T-cell (primary cell): ENCODE measurements at regions not wholly inside any gene's neighbourhood (a gene's known extent, or its start where the extent isn't known, plus 50 kb on each side); places are given as distances from the start of the nearest gene placed in this dataset.

Experiments used
- ATAC-seq, 4 experiments: fragments of 200-7000 bp in 3 of 4; fragments of 150-1000 bp in 1 of 4; cut with Tn5 transposase; replicated peaks in 1 of 4; 1 replicate in 3 of 4; 2 replicates in 1 of 4; pipeline ENCODE4 v1.10.0; 2021; ENCODE audit warnings: moderate library complexity in 3 of 4, mild to moderate bottlenecking in 2 of 4, moderate number of reproducible peaks in 1 of 4
- CTCF ChIA-PET, 2 donors: fragments of 300-600 bp; sonication (Branson Sonifier 250); formaldehyde crosslinking; loops; one replicate each; lab custom pipeline; 2022; ENCODE audit warnings: antibody characterized with exemption in 2 of 2; lab: Charles Lee
- POLR2A ChIA-PET, 2 donors: fragments of 300-600 bp; sonication (Branson Sonifier 250); formaldehyde crosslinking; loops; one replicate each; lab custom pipeline; 2022; ENCODE audit warnings: antibody characterized with exemption in 2 of 2; lab: Charles Lee
- DNase-seq, 35 experiments: peaks; one replicate each; pipeline versions ENCODE4 v3.0.0 to v3.0.0-alpha.2; 2013 to 2023
- H3K27ac ChIP-seq: one replicate; pipeline ENCODE4 v1.5.1; 2013; ENCODE audit warnings: low read length
- H3K27me3 ChIP-seq, 2 experiments: replicated peaks in 1 of 2; 1 replicate in 1 of 2; 2 replicates in 1 of 2; pipeline versions ENCODE4 v1.6.1 to v1.7.0; 2013; ENCODE audit warnings: low read length in 1 of 2, mixed read lengths in 1 of 2; ENCODE audit not compliant: control insufficient read depth in 2 of 2, insufficient read depth in 2 of 2; ENCODE audit errors: extremely low read depth in 1 of 2
- H3K36me3 ChIP-seq, 2 donors: 1 replicate in 1 of 2; 2 replicates in 1 of 2; pipeline versions ENCODE4 v1.6.1 to v1.7.0; 2013; ENCODE audit warnings: low read length in 1 of 2; ENCODE audit not compliant: control insufficient read depth in 2 of 2, insufficient read depth in 1 of 2; ENCODE audit errors: extremely low read depth in 1 of 2
- H3K4me1 ChIP-seq, 2 experiments: 1 replicate in 1 of 2; 2 replicates in 1 of 2; pipeline versions ENCODE4 v1.6.1 to v1.7.0; 2013; ENCODE audit warnings: low read length in 2 of 2, mixed read lengths in 1 of 2; ENCODE audit not compliant: insufficient read depth in 2 of 2, control insufficient read depth in 1 of 2; ENCODE audit errors: extremely low read depth in 1 of 2
- H3K4me3 ChIP-seq, 2 donors: 1 replicate in 1 of 2; 2 replicates in 1 of 2; pipeline versions ENCODE4 v1.5.1 to v1.7.0; 2013; ENCODE audit warnings: mild to moderate bottlenecking in 2 of 2, low read length in 1 of 2, moderate library complexity in 1 of 2; ENCODE audit not compliant: control insufficient read depth in 1 of 2; ENCODE audit errors: extremely low read depth in 1 of 2
- H3K9me3 ChIP-seq: 2 replicates; pipeline ENCODE4 v1.7.0; 2013
- H3K27ac Mint-ChIP-seq, 2 donors: one replicate each; pipeline ENCODE4 v1.8.0; 2020 to 2021; ENCODE audit warnings: mild to moderate bottlenecking in 2 of 2, mixed read lengths in 2 of 2
- H3K27me3 Mint-ChIP-seq, 2 donors: one replicate each; pipeline ENCODE4 v1.8.0; 2021 to 2022; ENCODE audit warnings: mixed read lengths in 2 of 2
- H3K36me3 Mint-ChIP-seq: one replicate; pipeline ENCODE4 v1.8.0; 2021; ENCODE audit warnings: mixed read lengths
- H3K4me1 Mint-ChIP-seq, 3 donors: one replicate each; pipeline ENCODE4 v1.8.0; 2020 to 2022; ENCODE audit warnings: mixed read lengths in 3 of 3, mild to moderate bottlenecking in 1 of 3
- H3K4me3 Mint-ChIP-seq, 3 donors: one replicate each; pipeline ENCODE4 v1.8.0; 2020 to 2022; ENCODE audit warnings: mild to moderate bottlenecking in 3 of 3, mixed read lengths in 3 of 3, moderate library complexity in 3 of 3
- H3K9me3 Mint-ChIP-seq, 3 donors: one replicate each; pipeline ENCODE4 v1.8.0; 2020 to 2022; ENCODE audit warnings: mixed read lengths in 3 of 3
- whole genome bisulfite sequencing: methylation state at CpG from one replicate; pipeline ENCODE4 v1.1.5; 2013; ENCODE audit warnings: missing lambda C conversion rate; ENCODE audit not compliant: insufficient coverage; 5-methylcytosine and 5-hydroxymethylcytosine counted together

DNA sequence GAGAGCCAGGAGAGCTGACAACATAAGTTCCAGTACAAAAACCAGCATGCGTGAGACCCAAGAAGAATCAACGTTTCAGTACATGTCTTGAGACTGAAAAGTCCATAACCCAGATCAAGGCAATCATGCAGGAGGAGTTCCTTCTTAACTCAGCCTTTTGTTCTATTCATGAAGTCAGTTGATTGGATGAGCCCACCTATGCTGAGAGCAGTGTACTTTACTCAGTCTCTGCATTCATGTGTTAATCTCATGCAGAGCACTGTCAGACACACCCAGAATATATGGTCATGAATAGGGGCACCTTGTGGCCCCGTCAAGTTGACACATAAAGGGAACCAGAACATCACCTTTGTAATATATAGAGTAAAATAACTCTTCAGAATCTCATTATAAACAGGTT, 653.6 kb upstream of the CNTNAP5 start:
- no peak for ATAC-seq
- no peaks in the 10 kb centered on the region for H3K9me3 ChIP-seq
- ChIA-PET CTCF (no interaction called here), POLR2A (no interaction called here)
- no peaks in the 10 kb centered on the region for H3K36me3 ChIP-seq
- no peaks in the 10 kb centered on the region for H3K36me3 Mint-ChIP-seq
- H3K27ac Mint-ChIP-seq, result no peak overlapping the region
- no peaks in the 10 kb centered on the region for H3K4me1 Mint-ChIP-seq
- 96% methylated on average over 2 of the region's 3 CpGs for WGBS
- peaks cover 17 to 30% (median 23%) of the 10 kb centered on the region in 3 donors for H3K9me3 Mint-ChIP-seq
- no peak overlapping the region for H3K4me3 Mint-ChIP-seq
- no peaks in the 10 kb centered on the region for H3K4me1 ChIP-seq
- H3K27me3 ChIP-seq, result no peaks in the 10 kb centered on the region
- H3K27ac ChIP-seq, result no peak overlapping the region
- no peak for DNase-seq
- no peak overlapping the region for H3K4me3 ChIP-seq
- H3K27me3 Mint-ChIP-seq, result no peaks in the 10 kb centered on the region

GRCh38 chr2:123380370-123380935, 644.6 kb upstream of the CNTNAP5 start:
- Mint-ChIP-seq H3K27ac (no peak overlapping the region), H3K9me3 (peaks cover 18 to 27% (median 25%) of the 10 kb centered on the region in 3 donors), H3K4me1 (no peaks in the 10 kb centered on the region), H3K36me3 (no peaks in the 10 kb centered on the region), H3K4me3 (no peak overlapping the region), H3K27me3 (no peaks in the 10 kb centered on the region)
- ATAC-seq (no peak), DNase-seq (no peak)
- Histone ChIP-seq H3K27me3 (no peaks in the 10 kb centered on the region), H3K4me3 (no peak overlapping the region), H3K9me3 (no peaks in the 10 kb centered on the region), H3K36me3 (no peaks in the 10 kb centered on the region), H3K4me1 (no peaks in the 10 kb centered on the region), H3K27ac (no peak overlapping the region)
- 82% methylated on average over 5 of the region's 8 CpGs for WGBS
- POLR2A ChIA-PET, result no interaction called here
- CTCF ChIA-PET, result no interaction called here

- Mint-ChIP-seq H3K27me3 (no peaks in the 10 kb centered on the region), H3K27ac (no peak overlapping the region), H3K4me1 (no peaks in the 10 kb centered on the region), H3K36me3 (no peaks in the 10 kb centered on the region), H3K4me3 (no peak overlapping the region), H3K9me3 (peaks cover 6 to 22% (median 15%) of the 10 kb centered on the region in 3 donors)
- DNase-seq (no peak), ATAC-seq (no peak)
- CTCF ChIA-PET, result no interaction called here
- POLR2A ChIA-PET, result no interaction called here
- no CpG with 5 or more reads among the region's 2 CpGs for WGBS
- Histone ChIP-seq H3K4me1 (no peaks in the 10 kb centered on the region), H3K9me3 (no peaks in the 10 kb centered on the region), H3K27ac (no peak overlapping the region), H3K4me3 (no peak overlapping the region), H3K27me3 (no peaks in the 10 kb centered on the region), H3K36me3 (no peaks in the 10 kb centered on the region)
Observed at GRCh38 chr2:123415678-123416077, 609.4 kb upstream of the CNTNAP5 start.

- Mint-ChIP-seq H3K27ac (no peak overlapping the region), H3K27me3 (no peaks in the 10 kb centered on the region), H3K4me1 (no peaks in the 10 kb centered on the region), H3K4me3 (no peak overlapping the region), H3K36me3 (no peaks in the 10 kb centered on the region), H3K9me3 (peaks cover 5 to 18% (median 9%) of the 10 kb centered on the region in 3 donors)
- H3K36me3 ChIP-seq, result no peaks in the 10 kb centered on the region
- H3K27me3 ChIP-seq, result no peaks in the 10 kb centered on the region
- H3K27ac ChIP-seq, result no peak overlapping the region
- no peak for ATAC-seq
- no peak for DNase-seq
- H3K9me3 ChIP-seq, result no peaks in the 10 kb centered on the region
- H3K4me3 ChIP-seq, result no peak overlapping the region
- no peaks in the 10 kb centered on the region for H3K4me1 ChIP-seq
- ChIA-PET CTCF (no interaction called here), POLR2A (no interaction called here)
Observed at GRCh38 chr2:123419976-123420375, 605.1 kb upstream of the CNTNAP5 start.

DNA sequence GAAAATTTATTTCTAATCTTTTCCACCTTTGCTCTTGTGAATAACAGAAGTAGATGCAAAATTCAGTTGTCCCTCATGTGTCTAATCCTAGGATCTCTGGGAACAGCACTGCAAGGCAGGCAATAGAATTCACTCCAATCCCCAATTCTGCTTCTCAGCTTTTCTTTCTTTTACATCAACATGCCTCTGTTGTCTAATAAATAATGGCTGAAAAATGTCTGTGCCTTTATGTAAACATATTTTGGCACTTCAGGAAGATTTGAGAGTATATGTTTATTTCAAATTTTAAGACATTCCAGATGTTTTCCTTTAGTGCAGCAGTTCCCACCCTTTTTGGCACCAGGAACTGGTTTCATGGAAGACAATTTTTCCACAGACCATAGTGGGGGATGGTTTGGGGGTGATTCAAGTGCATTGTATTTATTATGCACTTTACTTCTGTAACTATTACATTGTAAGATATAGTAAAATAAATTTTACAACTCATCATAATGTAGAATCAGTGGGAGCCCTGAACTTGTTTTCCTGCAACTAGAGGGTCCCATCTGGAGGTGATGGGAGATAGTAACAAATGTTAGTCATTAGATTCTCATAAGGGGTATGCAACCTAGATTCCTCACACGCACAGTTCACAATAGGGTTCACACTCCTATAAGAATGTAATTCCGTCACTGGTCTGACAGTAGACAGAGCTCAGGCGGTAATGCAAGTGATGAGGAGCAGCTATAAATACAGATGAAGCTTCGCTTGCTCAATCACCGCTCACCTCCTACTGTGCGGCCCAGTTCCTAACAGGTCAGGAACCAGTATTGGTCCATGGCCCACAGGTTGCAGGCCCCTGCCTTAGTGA, 590.3 kb upstream of the CNTNAP5 start:
- Histone ChIP-seq H3K9me3 (no peaks in the 10 kb centered on the region), H3K27ac (no peak overlapping the region), H3K27me3 (no peaks in the 10 kb centered on the region), H3K36me3 (no peaks in the 10 kb centered on the region), H3K4me3 (no peak overlapping the region), H3K4me1 (no peaks in the 10 kb centered on the region)
- DNase-seq (no peak), ATAC-seq (no peak)
- Mint-ChIP-seq H3K4me1 (no peaks in the 10 kb centered on the region), H3K4me3 (no peak overlapping the region), H3K36me3 (no peaks in the 10 kb centered on the region), H3K27ac (no peak overlapping the region), H3K9me3 (peaks cover 10 to 19% (median 14%) of the 10 kb centered on the region in 3 donors), H3K27me3 (no peaks in the 10 kb centered on the region)
- POLR2A ChIA-PET, result no interaction called here
- CTCF ChIA-PET, result no interaction called here
- WGBS, result 100% methylated on average over 3 of the region's 6 CpGs

DNA sequence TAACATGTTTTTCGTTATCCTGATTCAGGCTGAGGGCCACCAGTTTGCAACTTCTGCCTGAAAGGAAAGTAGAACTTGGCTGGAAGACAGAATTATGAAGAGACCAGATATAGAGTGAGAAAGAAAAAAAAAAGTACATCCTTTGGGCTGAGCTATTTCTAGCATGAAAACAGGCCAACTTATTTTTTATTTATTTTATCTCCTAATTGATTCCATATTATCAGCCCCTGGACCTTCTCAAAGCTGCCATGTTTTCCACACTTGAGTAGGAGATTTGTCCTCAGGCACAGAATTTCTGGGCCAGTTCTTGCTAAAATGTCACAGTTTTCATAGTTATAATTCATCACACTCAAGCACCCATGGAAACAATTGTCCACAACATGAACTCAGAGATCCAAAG, 586.8 kb upstream of the CNTNAP5 start:
- no peaks in the 10 kb centered on the region for H3K27me3 ChIP-seq
- no peaks in the 10 kb centered on the region for H3K27me3 Mint-ChIP-seq
- ATAC-seq (no peak), DNase-seq (no peak)
- H3K27ac ChIP-seq, result no peak overlapping the region
- H3K4me1 Mint-ChIP-seq, result no peaks in the 10 kb centered on the region
- no peaks in the 10 kb centered on the region for H3K36me3 Mint-ChIP-seq
- H3K36me3 ChIP-seq, result no peaks in the 10 kb centered on the region
- H3K4me3 ChIP-seq, result no peak overlapping the region
- no CpG with 5 or more reads among the region's 1 CpG for WGBS
- H3K4me3 Mint-ChIP-seq, result no peak overlapping the region
- H3K9me3 Mint-ChIP-seq, result peaks cover 12 to 27% (median 18%) of the 10 kb centered on the region in 3 donors
- H3K9me3 ChIP-seq, result no peaks in the 10 kb centered on the region
- ChIA-PET CTCF (no interaction called here), POLR2A (no interaction called here)
- H3K4me1 ChIP-seq, result no peaks in the 10 kb centered on the region
- H3K27ac Mint-ChIP-seq, result no peak overlapping the region
